Stimulated activated CD4-positive, alpha-beta T cell treated with anti-CD3 and anti-CD28 coated beads, Interleukin-4, amount 100 ng/mL, for 24 hours (primary cell): ENCODE measurements at regions not wholly inside any gene's neighbourhood (a gene's known extent, or its start where the extent isn't known, plus 50 kb on each side); places are given as distances from the start of the nearest gene placed in this dataset.

Source experiments
- DNase-seq: peaks from one replicate; pipeline ENCODE4 v3.0.0-alpha.2; 2020

DNA sequence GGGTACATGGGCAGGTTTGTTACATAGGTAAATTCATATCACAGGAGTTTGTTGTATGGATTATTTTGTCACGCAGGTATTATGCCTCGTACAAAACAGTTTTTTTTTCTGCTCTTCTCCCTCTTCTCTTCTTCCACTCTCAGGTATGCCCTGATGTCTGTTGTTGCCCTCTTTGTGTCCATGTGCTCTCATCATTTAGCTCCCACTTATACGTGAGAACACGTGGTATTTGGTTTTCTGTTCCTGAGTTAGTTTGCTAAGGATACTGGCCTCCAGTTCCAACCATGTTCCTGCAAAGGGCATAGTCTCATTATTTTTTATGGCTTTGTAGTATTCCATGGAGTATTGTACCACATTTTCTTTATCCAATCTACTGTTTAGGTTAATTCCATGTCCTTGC is 65.7 kb downstream of the UNC5CL start:
- no peak for DNase-seq

- DNase-seq = no peak
Observed at GRCh38 chr6:40972814-40973213, 66.2 kb downstream of the UNC5CL start.

GRCh38 chr6:40972190-40972589 is 66.8 kb downstream of the UNC5CL start:
- DNase-seq = no peak

- no peak for DNase-seq
Observed at GRCh38 chr6:40968620-40969164, 70.3 kb downstream of the UNC5CL start.

DNA sequence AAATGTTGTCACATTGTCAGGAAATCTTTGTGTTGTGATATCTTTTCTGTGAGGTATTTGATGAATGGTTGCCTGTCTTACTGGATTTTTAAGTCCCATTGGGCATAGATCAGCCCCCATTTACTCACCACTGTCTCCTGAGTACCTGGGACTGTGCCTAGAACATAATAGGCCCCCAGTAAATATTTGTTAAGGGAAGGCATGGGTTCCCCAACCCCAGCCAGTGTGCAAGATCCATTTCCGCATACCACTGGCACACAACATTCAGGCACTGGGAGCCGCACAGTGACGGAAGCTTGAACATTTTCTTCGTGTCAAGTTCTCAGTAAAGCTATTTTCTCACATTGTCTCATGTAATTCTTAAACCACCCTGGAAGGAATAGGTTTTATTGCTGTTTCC is 72.2 kb downstream of the UNC5CL start:
- no peak for DNase-seq

GRCh38 chr6:40965046-40965445 is 74.0 kb downstream of the UNC5CL start:
- DNase-seq = no peak

DNA sequence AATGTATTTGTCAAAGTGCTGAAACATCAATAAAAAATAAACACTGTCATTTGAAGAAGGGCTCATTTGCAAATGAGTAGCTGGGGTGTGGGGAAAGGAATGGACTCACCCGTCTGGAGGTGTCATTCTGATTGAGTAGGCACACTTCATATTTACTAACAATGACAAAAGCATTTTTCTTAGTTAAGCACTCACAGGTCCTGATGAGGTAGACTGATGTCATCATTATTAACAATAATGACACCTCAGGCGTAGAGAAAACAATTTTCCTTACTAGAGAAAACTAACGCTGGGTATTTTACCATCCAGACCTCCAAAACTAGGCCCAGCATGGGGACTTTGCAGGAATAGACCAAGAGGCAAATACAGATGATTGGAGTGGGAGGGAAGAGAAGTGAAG is 76.0 kb downstream of the UNC5CL start:
- no peak for DNase-seq

DNA sequence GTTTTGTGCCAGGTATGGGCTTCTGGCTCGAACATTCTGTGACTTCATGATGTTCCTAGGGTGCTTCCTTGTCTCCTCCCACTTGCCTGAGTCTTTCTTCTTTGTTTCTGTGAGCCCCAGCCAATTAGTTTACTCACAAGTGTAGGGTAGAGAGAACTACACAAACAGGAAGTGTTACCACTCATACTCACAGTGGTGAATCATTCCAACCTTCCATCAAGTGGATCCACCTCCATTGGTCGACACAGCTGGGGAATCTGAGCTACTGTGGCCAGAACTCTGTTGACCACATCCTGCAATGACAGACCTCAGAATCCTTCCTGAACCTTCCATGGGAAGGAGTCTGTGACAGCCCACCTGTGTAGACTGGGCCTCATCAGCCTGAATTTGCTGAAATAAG is 76.8 kb downstream of the UNC5CL start:
- no peak for DNase-seq

GRCh38 chr6:40961831-40962230 is 77.2 kb downstream of the UNC5CL start:
- DNase-seq = no peak

- no peak for DNase-seq
Observed at GRCh38 chr6:40960742-40961430, 78.1 kb downstream of the UNC5CL start.

DNA sequence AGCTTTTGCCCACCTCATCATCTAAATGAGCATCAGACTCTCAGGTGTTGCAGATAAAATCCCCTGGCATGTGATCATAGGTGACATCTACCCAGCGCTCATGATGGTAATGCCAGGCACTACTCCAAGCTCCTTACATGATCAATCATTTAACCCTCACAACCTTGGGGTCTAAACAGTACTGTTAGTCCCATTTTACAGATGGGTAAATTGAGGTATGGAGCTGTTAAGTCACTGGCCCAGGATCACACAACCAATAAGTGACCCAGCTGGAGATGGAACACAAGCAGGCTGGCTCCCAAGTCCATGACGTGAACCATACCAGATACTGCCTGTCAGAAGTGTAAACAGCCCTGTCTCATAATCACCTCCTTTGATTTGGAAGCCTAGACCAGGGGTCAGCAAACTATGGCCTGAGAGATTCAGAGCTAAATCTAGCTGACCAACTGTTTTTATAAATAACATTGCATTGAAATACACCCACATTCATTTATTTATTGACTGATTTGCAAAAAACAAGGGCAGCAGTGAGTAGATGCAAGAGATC is 79.2 kb downstream of the UNC5CL start:
- DNase-seq = no peak

- DNase-seq = no peak
Observed at GRCh38 chr6:40958738-40959137, 80.3 kb downstream of the UNC5CL start.

- no peak for DNase-seq
Observed at GRCh38 chr6:40957616-40958492, 81.2 kb downstream of the UNC5CL start.

DNA sequence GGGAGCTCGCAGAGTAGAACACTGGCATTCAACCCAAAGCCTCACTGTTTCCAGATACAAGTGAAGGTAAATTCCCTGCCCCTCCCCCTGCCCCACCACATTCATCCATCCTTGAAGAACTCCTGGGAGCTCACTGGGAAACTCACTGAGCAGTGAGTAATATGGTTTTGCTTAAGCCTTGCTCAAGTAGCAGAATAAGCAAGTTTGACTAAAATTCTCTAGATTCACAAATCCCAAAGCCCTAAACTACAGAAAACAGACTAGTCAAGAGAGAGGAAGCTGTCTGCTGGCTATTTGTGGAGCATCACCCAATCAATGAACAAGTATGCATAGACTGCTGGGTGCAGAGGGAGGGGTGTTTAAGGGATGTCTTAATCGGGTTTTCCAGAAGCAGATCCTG is 82.1 kb downstream of the UNC5CL start:
- no peak for DNase-seq

GRCh38 chr6:40955178-40955545 is 83.9 kb downstream of the UNC5CL start:
- no peak for DNase-seq

DNA sequence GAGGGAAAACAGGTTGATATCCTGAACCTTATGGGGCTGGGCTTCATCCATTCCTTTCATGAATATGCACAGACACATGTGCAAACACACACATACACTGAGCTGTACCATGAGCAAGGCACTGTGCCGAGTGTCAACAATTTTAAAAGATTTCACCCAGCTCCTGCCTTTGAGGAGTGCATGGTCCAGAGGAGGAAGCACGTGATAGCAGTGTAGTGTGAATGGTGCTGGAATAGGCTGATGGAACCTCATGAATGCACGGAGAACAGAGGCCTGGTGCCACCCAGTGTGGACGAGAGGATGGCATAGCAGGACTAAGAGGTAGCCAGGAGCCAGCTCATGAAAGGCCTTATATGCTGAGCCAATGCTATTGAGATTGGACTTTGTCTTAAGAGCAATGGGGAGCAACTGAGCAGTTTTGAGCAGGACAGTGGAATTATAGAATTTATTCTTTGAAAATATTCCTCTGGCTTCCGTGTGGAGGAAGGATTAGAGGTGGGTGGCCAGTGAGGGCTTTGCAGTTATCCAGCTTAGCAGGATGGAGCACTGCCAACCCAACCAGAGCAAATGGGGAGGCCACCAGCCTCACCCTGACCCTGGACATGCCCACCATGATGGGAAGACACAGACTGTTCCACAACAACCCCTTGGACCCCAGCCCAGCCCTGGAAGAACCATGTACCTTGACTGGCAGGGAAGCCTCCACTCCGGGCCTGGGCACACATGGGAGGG is 84.4 kb downstream of the UNC5CL start:
- no peak for DNase-seq

DNA sequence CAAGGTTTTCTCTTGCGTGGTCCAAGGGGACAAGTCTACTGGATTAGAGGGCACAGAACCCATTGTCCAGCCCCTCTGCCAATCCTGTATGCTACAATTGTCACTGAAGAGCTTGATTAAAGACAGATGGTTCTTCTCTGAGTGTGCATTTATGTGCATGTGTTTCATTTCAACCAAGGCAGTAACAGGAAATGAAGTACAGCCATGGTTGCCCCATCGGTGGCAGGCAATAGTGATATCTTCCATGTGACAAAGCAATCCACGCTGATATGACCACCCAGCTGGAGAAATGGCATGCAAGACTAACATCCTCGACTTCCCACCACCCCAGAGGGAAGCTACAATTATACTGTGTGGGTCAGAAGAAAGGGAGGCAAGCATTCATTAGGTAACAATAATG is 85.5 kb downstream of the UNC5CL start:
- no peak for DNase-seq

DNA sequence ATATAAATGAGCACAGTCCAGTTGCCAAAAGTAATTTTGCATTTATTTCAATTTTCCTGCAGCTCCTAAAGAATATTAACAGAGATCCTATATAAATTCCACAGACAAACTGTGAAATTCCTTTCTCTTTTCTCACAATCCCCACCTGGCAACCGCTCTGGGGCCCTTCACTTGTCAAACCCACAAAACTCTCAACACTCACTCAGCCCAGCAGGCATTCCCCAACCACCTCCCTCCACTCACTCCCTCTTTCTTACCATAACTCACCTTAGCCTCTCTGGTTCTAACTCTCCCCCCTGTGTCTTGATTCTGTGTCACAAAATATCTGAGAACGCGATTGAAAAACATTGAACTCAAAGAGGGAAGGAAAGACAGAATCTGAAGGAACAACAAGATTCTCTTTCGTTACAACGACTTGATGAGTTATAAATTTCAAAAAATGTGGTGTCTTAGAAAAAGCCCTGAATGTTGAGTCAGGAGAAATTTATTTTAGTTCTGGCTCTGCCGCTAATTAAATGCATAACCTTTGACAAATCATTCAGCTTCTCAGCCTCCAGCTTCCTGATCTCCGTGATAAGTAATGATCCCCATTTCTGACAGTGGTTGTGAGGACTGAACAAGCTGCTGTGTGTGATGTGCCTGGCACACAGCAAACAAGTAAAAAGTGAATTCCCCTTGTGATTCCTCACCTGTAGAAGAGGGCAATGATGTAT is 87.9 kb downstream of the UNC5CL start:
- DNase-seq = no peak

- DNase-seq = no peak
Observed at GRCh38 chr6:40948570-40948969, 90.5 kb downstream of the UNC5CL start.

GRCh38 chr6:40947876-40948526 is 91.0 kb downstream of the UNC5CL start:
- no peak for DNase-seq

DNA sequence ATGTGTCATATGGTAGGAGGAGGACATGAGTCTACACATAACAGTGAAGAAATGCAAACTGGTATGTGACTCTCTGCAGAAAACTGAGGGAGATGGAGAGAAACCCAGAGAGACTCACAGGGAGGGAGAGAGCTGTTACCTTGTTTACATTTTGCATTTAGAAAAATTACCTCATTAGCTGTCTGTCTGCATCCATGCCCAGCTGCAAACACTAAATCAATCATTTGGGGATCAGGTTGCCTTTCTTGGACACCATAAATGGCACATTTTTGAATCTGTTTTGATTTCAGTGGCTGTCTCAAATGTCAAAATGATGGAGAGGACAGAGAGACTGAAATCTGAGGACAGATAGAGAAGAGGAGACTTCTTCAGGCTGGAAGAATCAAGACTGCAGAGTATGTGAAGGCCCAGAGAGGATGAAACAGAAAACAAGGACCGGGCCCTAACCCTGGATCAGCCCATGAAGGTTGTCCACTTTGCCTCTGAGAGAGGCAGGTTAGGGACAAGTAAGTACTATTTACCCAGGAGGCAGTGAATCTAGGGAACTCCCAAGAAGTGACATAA is 92.2 kb downstream of the UNC5CL start:
- DNase-seq = no peak

- DNase-seq = no peak
Observed at GRCh38 chr6:40937491-40937890, 101.5 kb downstream of the UNC5CL start.
